H1 (cell line): ENCODE measurements at regions not wholly inside any gene's neighbourhood (a gene's known extent, or its start where the extent isn't known, plus 50 kb on each side); places are given as distances from the start of the nearest gene placed in this dataset.

Source experiments
- CTCF ChIA-PET: fragments of 300-600 bp; sonication (Branson Sonifier 250); formaldehyde crosslinking; loops from one replicate; lab custom pipeline; 2021; ENCODE audit not compliant: partially characterized antibody; lab: Charles Lee
- POLR2A ChIA-PET: fragments of 300-600 bp; sonication (Branson Sonifier 250); formaldehyde crosslinking; loops from one replicate; lab custom pipeline; 2021; ENCODE audit warnings: inconsistent platforms; ENCODE audit not compliant: partially characterized antibody; lab: Charles Lee
- DNase-seq, 2 experiments: peaks; one replicate each; pipeline versions ENCODE4 v3.0.0 to v3.0.0-alpha.2; 2010 to 2022; ENCODE audit warnings: low spot score in 2 of 2, low read depth in 1 of 2, mixed read lengths in 1 of 2
- FAIRE-seq: peaks from 2 replicates; lab custom pipeline; 2011; peaks lifted over from hg19 to GRCh38; lab: Jason Lieb, UNC
- H2AFZ ChIP-seq: 2 replicates; pipeline ENCODE4 v1.8.1; 2012; ENCODE audit warnings: low read length, inconsistent platforms
- H2AK5ac ChIP-seq: 2 replicates; pipeline ENCODE4 v1.6.1; 2013; ENCODE audit warnings: low read depth, low read length
- H2BK120ac ChIP-seq: replicated peaks from 2 replicates; pipeline ENCODE3; 2013; ENCODE audit warnings: low read depth, low read length, inconsistent platforms
- H2BK12ac ChIP-seq: 2 replicates; pipeline ENCODE4 v1.6.1; 2013; ENCODE audit warnings: low read depth, low read length
- H2BK15ac ChIP-seq: 2 replicates; pipeline ENCODE4 v1.6.1; 2013; ENCODE audit warnings: low read length
- H2BK20ac ChIP-seq: 2 replicates; pipeline ENCODE4 v1.6.1; 2013; ENCODE audit warnings: low read length
- H2BK5ac ChIP-seq: 2 replicates; pipeline ENCODE4 v1.6.1; 2013; ENCODE audit warnings: low read depth, low read length
- H3K14ac ChIP-seq: 2 replicates; pipeline ENCODE4 v1.6.1; 2013; ENCODE audit warnings: inconsistent platforms; ENCODE audit not compliant: insufficient read length
- H3K18ac ChIP-seq: 2 replicates; pipeline ENCODE4 v1.6.1; 2013; ENCODE audit warnings: low read length; ENCODE audit errors: extremely low read depth
- H3K23ac ChIP-seq: 2 replicates; pipeline ENCODE4 v1.6.1; 2013; ENCODE audit warnings: inconsistent platforms; ENCODE audit not compliant: insufficient read length
- H3K23me2 ChIP-seq: 2 replicates; pipeline ENCODE4 v1.6.1; 2013; ENCODE audit warnings: low read depth, low read length
- H3K27ac ChIP-seq: 2 replicates; pipeline ENCODE4 v1.6.1; 2011; ENCODE audit warnings: low read depth, low read length, inconsistent platforms
- H3K27me3 ChIP-seq, 4 experiments: replicated peaks in 1 of 4; 1 replicate in 1 of 4; 2 replicates in 3 of 4; pipeline versions ENCODE4 v1.6.1 to v1.8.1; 2011 to 2013; ENCODE audit warnings: low read length in 3 of 4, mild to moderate bottlenecking in 3 of 4, inconsistent platforms in 2 of 4, mixed read lengths in 2 of 4, moderate library complexity in 1 of 4; ENCODE audit not compliant: control insufficient read depth in 3 of 4, insufficient read depth in 3 of 4; ENCODE audit errors: extremely low read depth in 1 of 4
- H3K36me3 ChIP-seq, 4 experiments: 2 replicates each; pipeline versions ENCODE4 v1.6.1 to v1.8.1; 2011 to 2013; ENCODE audit warnings: mild to moderate bottlenecking in 4 of 4, low read length in 3 of 4, moderate library complexity in 2 of 4, control low read depth in 1 of 4, inconsistent platforms in 1 of 4; ENCODE audit not compliant: insufficient read depth in 4 of 4, control insufficient read depth in 2 of 4
- H3K4ac ChIP-seq: replicated peaks from 2 replicates; pipeline ENCODE3; 2013; ENCODE audit warnings: low read length, low read depth, mixed read lengths, inconsistent platforms; ENCODE audit not compliant: insufficient read length
- H3K4me1 ChIP-seq, 4 experiments: replicated peaks in 1 of 4; 1 replicate in 1 of 4; 2 replicates in 3 of 4; pipeline versions ENCODE4 v1.6.1 to v1.8.1; 2011 to 2013; ENCODE audit warnings: low read length in 3 of 4, inconsistent platforms in 2 of 4, mixed read lengths in 1 of 4; ENCODE audit not compliant: insufficient read depth in 4 of 4, control insufficient read depth in 3 of 4
- H3K4me2 ChIP-seq, 2 experiments: 2 replicates each; pipeline versions ENCODE4 v1.6.1 to v1.8.1; 2011 to 2013; ENCODE audit warnings: low read depth in 2 of 2, low read length in 2 of 2, control low read depth in 1 of 2, inconsistent platforms in 1 of 2, mild to moderate bottlenecking in 1 of 2; ENCODE audit not compliant: insufficient read depth in 1 of 2
- H3K4me3 ChIP-seq, 4 experiments: fragments of 200-600, 300-600 bp in 1 of 4; sonication (generic), shearing (Covaris generic), sonication (Bioruptor Twin) in 1 of 4; 2 replicates each; pipeline versions ENCODE4 v1.5.1 to v1.8.1; 2011 to 2016; ENCODE audit warnings: low read length in 4 of 4, low read depth in 3 of 4, control low read depth in 2 of 4, inconsistent platforms in 2 of 4, mild to moderate bottlenecking in 2 of 4, mixed read lengths in 1 of 4, moderate library complexity in 1 of 4; ENCODE audit not compliant: insufficient read depth in 2 of 4; ENCODE audit errors: extremely low read depth in 1 of 4
- H3K56ac ChIP-seq: replicated peaks from 2 replicates; pipeline ENCODE3; 2013; ENCODE audit warnings: low read depth, mild to moderate bottlenecking, mixed read lengths, low read length, inconsistent platforms; ENCODE audit not compliant: insufficient read length
- H3K79me1 ChIP-seq: 2 replicates; pipeline ENCODE4 v1.6.1; 2013; ENCODE audit warnings: low read depth, low read length, control low read depth
- H3K79me2 ChIP-seq, 2 experiments: 2 replicates each; pipeline versions ENCODE4 v1.6.1 to v1.8.1; 2012 to 2013; ENCODE audit warnings: low read length in 2 of 2, mild to moderate bottlenecking in 2 of 2, inconsistent platforms in 1 of 2; ENCODE audit not compliant: insufficient read depth in 2 of 2, control insufficient read depth in 1 of 2
- H3K9ac ChIP-seq, 4 experiments: replicated peaks in 1 of 4; 1 replicate in 1 of 4; 2 replicates in 3 of 4; pipeline versions ENCODE4 v1.6.1 to v1.8.1; 2011 to 2013; ENCODE audit warnings: low read depth in 3 of 4, low read length in 3 of 4, control low read depth in 2 of 4, mild to moderate bottlenecking in 2 of 4, moderate library complexity in 2 of 4, inconsistent platforms in 1 of 4; ENCODE audit errors: extremely low read depth in 1 of 4
- H3K9me3 ChIP-seq, 2 experiments: 2 replicates each; pipeline versions ENCODE4 v1.6.1 to v1.8.1; 2012 to 2013; ENCODE audit warnings: mild to moderate bottlenecking in 2 of 2, moderate library complexity in 2 of 2, control low read depth in 1 of 2, inconsistent platforms in 1 of 2, low read depth in 1 of 2, low read length in 1 of 2, mixed read lengths in 1 of 2; ENCODE audit not compliant: insufficient read depth in 2 of 2
- H4K20me1 ChIP-seq, 2 experiments: replicated peaks in 1 of 2; 2 replicates each; pipeline versions ENCODE3 to v1.8.1; 2011 to 2013; ENCODE audit warnings: inconsistent platforms in 2 of 2, low read length in 2 of 2, mild to moderate bottlenecking in 1 of 2; ENCODE audit not compliant: insufficient read depth in 2 of 2, control insufficient read depth in 1 of 2
- H4K5ac ChIP-seq: 2 replicates; pipeline ENCODE4 v1.6.1; 2013; ENCODE audit warnings: low read length, low read depth, mixed read lengths, inconsistent platforms; ENCODE audit not compliant: insufficient read length
- H4K8ac ChIP-seq: 2 replicates; pipeline ENCODE4 v1.8.0; 2013; ENCODE audit warnings: mild to moderate bottlenecking, moderate library complexity, low read length, inconsistent platforms; ENCODE audit not compliant: insufficient read depth; ENCODE audit errors: extremely low read depth
- H4K91ac ChIP-seq: replicated peaks from 2 replicates; pipeline ENCODE3; 2013; ENCODE audit warnings: low read length, mixed read lengths, inconsistent platforms; ENCODE audit not compliant: insufficient read length
- SP1 ChIP-seq: IDR thresholded peaks from 2 replicates; pipeline ENCODE4 v1.6.1; 2011; ENCODE audit warnings: low read depth, low read length

DNA sequence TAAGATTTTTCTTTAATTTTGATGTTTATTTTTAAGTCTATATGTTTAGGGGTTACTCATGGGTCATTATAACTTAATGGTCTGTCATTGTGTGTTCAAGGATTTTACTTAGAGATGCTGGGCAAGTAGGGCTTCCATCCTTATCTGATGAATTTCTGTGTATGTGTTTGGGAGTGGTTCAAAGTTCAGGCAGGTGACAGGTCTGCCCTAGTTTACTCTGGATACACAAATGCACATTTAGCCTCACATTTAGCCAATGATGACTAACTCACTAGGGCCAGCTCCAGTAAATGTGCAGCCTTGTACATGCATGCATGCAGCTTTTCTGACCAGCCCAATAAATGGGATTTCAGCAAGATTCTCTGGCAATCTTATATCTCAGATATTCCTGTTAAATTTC, 554.1 kb downstream of the SI start:
- Histone ChIP-seq H3K4me2 (no peak overlapping the region), H2BK12ac (no peak overlapping the region), H3K23me2 (no peaks in the 10 kb centered on the region), H3K27me3 (no peaks in the 10 kb centered on the region), H3K36me3 (no peaks in the 10 kb centered on the region), H2BK15ac (no peak overlapping the region), H2BK20ac (no peak overlapping the region), H3K79me1 (no peaks in the 10 kb centered on the region), H4K8ac (no peak overlapping the region), H2BK5ac (no peak overlapping the region), H3K9me3 (no peaks in the 10 kb centered on the region; a peak in 1 of 4 replicates), H2AFZ (no peak overlapping the region), H3K79me2 (no peaks in the 10 kb centered on the region), H4K91ac (no peak overlapping the region), H2AK5ac (no peak overlapping the region), H3K27ac (no peak overlapping the region), H3K4ac (no peak overlapping the region), H2BK120ac (no peak overlapping the region), H4K5ac (no peak overlapping the region), H3K23ac (no peak overlapping the region), H3K56ac (no peak overlapping the region), H3K4me1 (no peaks in the 10 kb centered on the region), H4K20me1 (no peaks in the 10 kb centered on the region), H3K9ac (no peak overlapping the region), H3K14ac (no peak overlapping the region), H3K4me3 (no peak overlapping the region), H3K18ac (no peak overlapping the region)
- FAIRE-seq (no peak), DNase-seq (no peak)
- CTCF ChIA-PET, result no interaction called here
- POLR2A ChIA-PET, result no interaction called here
- TF ChIP-seq SP1, result no peak
